WTC11 (cell line): ENCODE measurements at regions not wholly inside any gene's neighbourhood (a gene's known extent, or its start where the extent isn't known, plus 50 kb on each side); places are given as distances from the start of the nearest gene placed in this dataset.

Experiments
- ATF6 ChIP-seq: sonication (generic); formaldehyde crosslinking; IDR thresholded peaks from 2 replicates; pipeline ENCODE4 v1.8.1; 2023; ENCODE audit warnings: mild to moderate bottlenecking, missing genetic modification reagents
- CREB1 ChIP-seq: sonication (generic); formaldehyde crosslinking; IDR thresholded peaks from 2 replicates; pipeline ENCODE4 v1.8.0; 2023; ENCODE audit warnings: mild to moderate bottlenecking, missing genetic modification reagents
- CTCF ChIP-seq: fragments of 200-600 bp; IDR thresholded peaks from 2 replicates; pipeline ENCODE4 v1.8.0; 2022; ENCODE audit warnings: antibody characterized with exemption
- ZBTB21 ChIP-seq: sonication (generic); formaldehyde crosslinking; IDR thresholded peaks from 2 replicates; pipeline ENCODE4 v1.8.1; 2023; ENCODE audit warnings: mild to moderate bottlenecking, missing genetic modification reagents, borderline replicate concordance

- TF ChIP-seq CTCF: no peak
- no peak for TF ChIP-seq CREB1
- TF ChIP-seq ATF6 (CRISPR knock-in tag): no peak
- no peak for TF ChIP-seq ZBTB21 (CRISPR knock-in tag)
These were observed 175.8 kb upstream of the MTMR8 start for GRCh38 chrX:64571011-64571410.
